Transverse colon (tissue), 4 donors: ENCODE measurements at regions not wholly inside any gene's neighbourhood (a gene's known extent, or its start where the extent isn't known, plus 50 kb on each side); places are given as distances from the start of the nearest gene placed in this dataset.
A peak's percentile ranks its signal among the peaks of the same experiment; 100 is the strongest.
"Not testable (repeated sequence)": the region's sequence is repeated elsewhere in the genome, so short reads cannot be mapped to it uniquely, and the experiment has no call there.

Experiments used
- DNase-seq: peaks from one replicate; pipeline ENCODE4 v3.0.0-alpha.2; 2019
- H3K27ac ChIP-seq, 4 donors: fragments of 200-600 bp; sonication (generic); 2 replicates each; pipeline ENCODE4 v1.5.1; 2016 to 2018; ENCODE audit warnings: inconsistent platforms in 4 of 4
- H3K27me3 ChIP-seq: fragments of 200-600 bp; sonication (generic); 2 replicates; pipeline ENCODE4 v1.5.1; 2017; ENCODE audit warnings: inconsistent platforms
- H3K36me3 ChIP-seq, 4 donors: fragments of 200-600 bp; sonication (generic); 2 replicates each; pipeline ENCODE4 v1.5.1; 2017 to 2019; ENCODE audit warnings: inconsistent platforms in 4 of 4
- H3K4me1 ChIP-seq, 4 donors: fragments of 200-600 bp; sonication (generic); 2 replicates each; pipeline ENCODE4 v1.5.1; 2017 to 2020; ENCODE audit warnings: inconsistent platforms in 4 of 4
- H3K4me3 ChIP-seq, 4 donors: fragments of 200-600 bp; sonication (generic); 1 replicate in 1 of 4; 2 replicates in 3 of 4; pipeline versions ENCODE4 v1.5.1 to v1.6.1; 2017 to 2019; ENCODE audit warnings: inconsistent platforms in 4 of 4
- H3K9me3 ChIP-seq, 2 donors: fragments of 200-600 bp; sonication (generic); 2 replicates each; pipeline ENCODE4 v1.5.1; 2017 to 2019; ENCODE audit warnings: inconsistent platforms in 2 of 2
- EP300 ChIP-seq: sonication (generic); formaldehyde crosslinking; IDR thresholded peaks from one replicate; pipeline ENCODE4 v1.6.1; 2017; ENCODE audit warnings: antibody characterized with exemption, low read depth
- POLR2A ChIP-seq: fragments of 450-650 bp; IDR thresholded peaks from one replicate; pipeline ENCODE4 v1.6.1; 2016; ENCODE audit warnings: antibody characterized with exemption, mild to moderate bottlenecking, moderate library complexity
- POLR2AphosphoS5 ChIP-seq, 3 donors: sonication (generic); formaldehyde crosslinking; IDR thresholded peaks; one replicate each; pipeline ENCODE4 v1.6.1; 2016; ENCODE audit warnings: antibody characterized with exemption in 3 of 3
- WGBS, 2 donors: methylation state at CpG; one replicate each; pipeline ENCODE4 v1.1.5; 2018; ENCODE audit warnings: low coverage in 1 of 2; 5-methylcytosine and 5-hydroxymethylcytosine counted together
- in situ Hi-C, 4 donors: fragments of 200-750 bp; cut with MboI; loops; one replicate each; pipeline versions ENCODE4 v1.15.0 to v1.15.1; 2017; ENCODE audit warnings: low sequenced_read_pairs in 3 of 4, low pct_ligation_motif_present in 1 of 4, low pct_unique_long_range_greater_than_20kb in 1 of 4
- intact Hi-C: fragments of 100-400 bp; cut with DNase I; formaldehyde crosslinking; loops from one replicate; pipeline ENCODE4 v1.15.1; 2023; ENCODE audit warnings: low total_unique reads
- TF ChIP-seq, protein P1 (sequence below), 5 experiments: fragments of 200-600 bp in 3 of 5; fragments of 450-650 bp in 2 of 5; sonication (generic) in 3 of 5; IDR thresholded peaks; 1 replicate in 2 of 5; 2 replicates in 3 of 5; pipeline ENCODE4 v1.5.1; 2016 to 2017; ENCODE audit warnings: antibody characterized with exemption in 5 of 5, inconsistent platforms in 3 of 5, mild to moderate bottlenecking in 2 of 5, moderate library complexity in 1 of 5

DNA sequence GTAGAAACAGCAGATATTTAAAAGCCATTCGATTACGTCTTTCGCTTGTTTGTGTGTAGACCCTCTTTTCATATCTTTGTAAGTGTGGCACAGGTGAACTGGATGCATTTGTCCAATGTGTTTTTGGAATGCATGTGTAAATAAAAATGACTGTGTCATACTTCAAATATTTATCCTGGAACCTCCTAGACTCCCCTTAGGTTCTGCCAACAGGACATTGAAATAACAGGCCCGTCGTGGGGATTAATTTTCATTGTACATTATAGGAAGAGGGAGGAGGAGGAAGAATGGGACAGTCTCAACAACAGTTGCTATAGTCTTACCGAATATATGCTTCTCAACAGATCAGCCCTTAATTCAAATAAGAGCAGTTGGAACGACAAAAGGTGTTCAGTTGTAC lies 95.8 kb downstream of the PRKAB2 start:
- peaks cover 100% of the 10 kb centered on the region for H3K27me3 ChIP-seq
- peaks cover 3 to 22% (median 18%) of the 10 kb centered on the region in 4 donors for H3K4me1 ChIP-seq
- 73 to 94% methylated on average over 5 to 7 of the region's 7 CpGs for WGBS, 2 donors
- H3K9me3 ChIP-seq = no peaks in the 10 kb centered on the region
- DNase-seq = no peak
- H3K4me3 ChIP-seq = no peak overlapping the region
- intact Hi-C loops (no loop called here), in situ Hi-C loops (no loop called here)
- H3K36me3 ChIP-seq = no peaks in the 10 kb centered on the region
- TF ChIP-seq EP300 (no peak), POLR2AphosphoS5 (IDR thresholded peaks at IDR 0.05) (no peak), POLR2A (no peak)
- TF ChIP-seq, protein P1, sequence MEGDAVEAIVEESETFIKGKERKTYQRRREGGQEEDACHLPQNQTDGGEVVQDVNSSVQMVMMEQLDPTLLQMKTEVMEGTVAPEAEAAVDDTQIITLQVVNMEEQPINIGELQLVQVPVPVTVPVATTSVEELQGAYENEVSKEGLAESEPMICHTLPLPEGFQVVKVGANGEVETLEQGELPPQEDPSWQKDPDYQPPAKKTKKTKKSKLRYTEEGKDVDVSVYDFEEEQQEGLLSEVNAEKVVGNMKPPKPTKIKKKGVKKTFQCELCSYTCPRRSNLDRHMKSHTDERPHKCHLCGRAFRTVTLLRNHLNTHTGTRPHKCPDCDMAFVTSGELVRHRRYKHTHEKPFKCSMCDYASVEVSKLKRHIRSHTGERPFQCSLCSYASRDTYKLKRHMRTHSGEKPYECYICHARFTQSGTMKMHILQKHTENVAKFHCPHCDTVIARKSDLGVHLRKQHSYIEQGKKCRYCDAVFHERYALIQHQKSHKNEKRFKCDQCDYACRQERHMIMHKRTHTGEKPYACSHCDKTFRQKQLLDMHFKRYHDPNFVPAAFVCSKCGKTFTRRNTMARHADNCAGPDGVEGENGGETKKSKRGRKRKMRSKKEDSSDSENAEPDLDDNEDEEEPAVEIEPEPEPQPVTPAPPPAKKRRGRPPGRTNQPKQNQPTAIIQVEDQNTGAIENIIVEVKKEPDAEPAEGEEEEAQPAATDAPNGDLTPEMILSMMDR (IDR thresholded peaks at IDR 0.05) = no peak
- no peak overlapping the region for H3K27ac ChIP-seq

DNA sequence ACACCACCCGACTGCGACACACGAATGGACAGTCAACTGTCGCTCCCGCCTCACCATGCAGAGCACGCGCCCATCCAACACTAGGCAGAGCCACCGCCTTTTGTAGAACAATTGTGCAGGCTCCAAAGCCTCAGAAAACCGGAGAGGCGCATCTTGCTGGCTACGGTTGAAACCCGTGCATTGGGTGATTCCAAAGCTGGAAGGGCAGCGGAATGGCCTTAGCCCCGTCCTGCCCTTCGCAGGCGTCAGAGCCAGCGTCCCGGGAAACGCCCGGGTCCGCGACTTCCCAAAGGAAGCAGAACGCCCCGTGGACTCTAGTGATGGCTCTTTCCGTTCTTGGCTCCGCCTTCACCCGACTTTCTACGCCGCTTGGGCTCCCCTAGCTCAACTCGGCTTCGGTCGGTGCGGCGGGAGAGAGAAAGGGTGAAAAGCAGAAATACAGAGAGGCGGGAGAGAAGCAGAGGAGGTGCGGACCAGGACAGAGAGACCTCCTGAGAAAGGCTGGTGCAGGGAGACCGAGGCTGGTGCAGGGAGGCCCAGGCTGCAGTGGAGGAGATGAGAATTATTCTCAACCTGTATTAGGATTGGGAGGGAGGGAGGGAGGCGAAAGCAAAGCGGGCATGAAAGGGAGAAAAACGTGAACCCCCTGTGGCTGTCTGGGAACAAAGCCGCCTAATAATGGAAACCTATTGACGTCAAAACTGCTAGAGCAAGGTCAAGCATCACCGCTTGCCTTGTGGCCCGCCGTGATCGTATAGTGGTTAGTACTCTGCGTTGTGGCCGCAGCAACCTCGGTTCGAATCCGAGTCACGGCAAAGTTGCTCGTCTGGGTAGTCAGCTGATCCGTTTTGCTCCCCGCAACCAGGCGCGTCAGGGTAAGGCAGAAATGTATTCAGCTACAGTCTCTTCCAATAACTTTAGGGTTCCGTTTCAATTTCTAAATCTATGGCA lies 99.5 kb downstream of the PRKAB2 start:
- Histone ChIP-seq H3K27ac (no peak overlapping the region), H3K36me3 (no peaks in the 10 kb centered on the region), H3K4me3 (peak overlapping the region in 3 of 4 donors; percentile 16 to 33 (median 20)), H3K4me1 (peaks cover 0 to 8% (median 4%) of the 10 kb centered on the region in 4 donors), H3K9me3 (no peaks in the 10 kb centered on the region), H3K27me3 (peaks cover 79% of the 10 kb centered on the region)
- 12 to 23% methylated on average over 11 to 58 of the region's 58 CpGs for WGBS, 2 donors
- TF ChIP-seq POLR2AphosphoS5 (IDR thresholded peaks at IDR 0.05) (no peak), EP300 (no peak), POLR2A (no peak)
- TF ChIP-seq, protein P1 (IDR thresholded peaks at IDR 0.05) = no peak
- in situ Hi-C loops = no loop called here
- no peak for DNase-seq
- intact Hi-C loops = no loop called here

DNA sequence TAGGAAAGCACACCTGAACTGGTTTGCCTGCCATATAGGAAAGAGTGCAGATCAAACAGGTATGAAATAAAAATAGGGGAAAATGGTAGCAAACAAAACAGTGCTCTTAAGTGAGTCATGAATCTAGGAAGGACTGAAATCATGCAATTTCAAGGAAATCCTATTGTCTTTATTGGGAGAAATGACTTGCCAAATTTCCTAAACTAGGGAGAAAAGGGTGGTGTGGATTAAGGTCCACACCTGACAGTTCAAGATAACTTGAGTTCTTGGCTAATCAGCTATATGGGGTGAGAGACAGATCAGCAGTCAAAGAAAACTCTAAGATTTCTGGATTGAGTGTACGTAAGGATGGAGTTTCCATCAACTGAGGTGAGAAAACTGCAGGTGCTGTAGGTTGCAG lies 101.1 kb downstream of the PRKAB2 start:
- peaks cover 63% of the 10 kb centered on the region for H3K27me3 ChIP-seq
- TF ChIP-seq POLR2A = no peak
- in situ Hi-C loops = no loop called here

DNA sequence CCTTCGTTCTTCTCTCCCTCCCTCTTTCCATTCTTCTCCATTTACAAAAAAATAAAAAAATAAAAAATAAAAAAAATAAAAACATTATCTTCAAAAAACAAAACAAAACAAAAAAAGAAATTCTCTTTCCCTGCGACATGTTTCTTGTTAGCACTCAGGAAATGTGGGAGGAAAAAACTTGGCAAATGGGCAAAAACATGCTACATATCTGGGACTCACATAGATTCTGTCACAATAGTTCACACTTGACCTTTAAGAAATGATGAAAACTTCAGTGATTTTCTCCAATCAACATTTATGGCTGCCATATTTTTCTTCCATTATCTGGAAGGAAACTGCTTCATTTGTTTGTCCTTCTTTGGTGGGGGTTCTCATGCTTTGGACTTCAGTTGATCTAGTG lies 109.3 kb downstream of the PRKAB2 start:
- 54 to 58% methylated on average over 2 of the region's 2 CpGs for WGBS, 2 donors
- intact Hi-C loops = no loop called here
- no peaks in the 10 kb centered on the region for H3K27me3 ChIP-seq

More for the DNA sequence above, 101.1 kb downstream of the PRKAB2 start:
- Histone ChIP-seq H3K4me1 (peaks cover 0 to 8% (median 4%) of the 10 kb centered on the region in 4 donors), H3K4me3 (no peak overlapping the region), H3K36me3 (no peaks in the 10 kb centered on the region), H3K27ac (no peak overlapping the region), H3K9me3 (no peaks in the 10 kb centered on the region)
- WGBS, 2 donors = 83 to 96% methylated on average over 1 of the region's 1 CpG
- DNase-seq = no peak
- intact Hi-C loops = no loop called here

DNA sequence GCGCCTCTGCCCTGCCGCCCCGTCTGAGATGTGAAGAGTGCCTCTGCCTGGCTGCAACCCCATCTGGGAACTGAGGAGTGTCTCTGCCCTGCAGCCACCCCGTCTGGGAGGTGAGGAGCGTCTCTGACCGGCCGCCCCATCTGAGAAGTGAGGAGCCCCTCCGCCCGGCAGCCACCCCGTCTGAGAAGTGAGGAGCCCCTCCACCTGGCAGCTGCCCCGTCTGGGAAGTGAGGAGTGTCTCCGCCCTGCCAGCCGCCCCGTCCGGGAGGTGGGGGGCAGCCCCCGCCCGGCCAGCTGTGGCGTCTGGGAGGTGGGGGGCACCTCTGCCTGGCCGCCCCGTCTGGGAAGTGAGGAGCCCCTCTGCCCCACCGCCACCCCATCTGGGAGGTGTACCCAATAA lies 110.4 kb downstream of the PRKAB2 start:
- intact Hi-C loops, H3K36me3 ChIP-seq, H3K4me3 ChIP-seq, H3K27me3 ChIP-seq, in situ Hi-C loops, H3K9me3 ChIP-seq, H3K4me1 ChIP-seq, DNase-seq, H3K27ac ChIP-seq: not testable (repeated sequence)
- 94% methylated on average over 21 of the region's 21 CpGs; no CpG with 5 or more reads in 1 of the 2 donors for WGBS, 2 donors

More for the DNA sequence above, 109.3 kb downstream of the PRKAB2 start:
- Histone ChIP-seq H3K27ac (no peak overlapping the region), H3K9me3 (no peaks in the 10 kb centered on the region), H3K4me1 (no peaks in the 10 kb centered on the region), H3K36me3 (no peaks in the 10 kb centered on the region), H3K4me3 (no peak overlapping the region)
- in situ Hi-C loops = no loop called here
- TF ChIP-seq POLR2A (no peak), POLR2AphosphoS5 (IDR thresholded peaks at IDR 0.05) (no peak), EP300 (no peak)
- TF ChIP-seq, protein P1 (IDR thresholded peaks at IDR 0.05) = no peak
- no peak for DNase-seq
